ENCODE measurements at regions not wholly inside any gene's neighbourhood (a gene's known extent, or its start where the extent isn't known, plus 50 kb on each side); places are given as distances from the start of the nearest gene placed in this dataset.
A peak's percentile ranks its signal among the peaks of the same experiment; 100 is the strongest.

DNA sequence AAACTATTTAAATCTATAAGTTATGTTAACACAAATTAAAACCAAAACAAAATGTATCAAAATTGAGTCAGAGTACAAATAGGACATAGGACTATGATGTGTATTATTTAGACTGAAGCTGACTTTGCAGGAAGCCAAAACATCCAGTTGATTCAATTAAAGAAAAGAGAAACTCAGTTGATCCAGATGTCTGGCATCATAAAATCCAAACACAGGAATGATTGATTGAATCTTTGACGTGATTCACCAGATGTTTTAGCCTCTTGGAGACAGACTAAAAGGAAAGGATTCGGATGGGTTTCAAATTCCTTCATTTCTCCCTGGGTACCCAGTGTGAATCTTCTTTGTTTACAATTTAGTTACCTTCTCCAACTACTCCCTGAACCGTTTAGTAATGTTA, 272.9 kb downstream of the IRS1 start:
- DNase-seq (ENCODE audit: low read depth) = no peak

GRCh38 chr2:226524381-226524843, 275.2 kb downstream of the IRS1 start:
- DNase-seq (ENCODE audit: low read depth) = peak; percentile 72

- no peak for DNase-seq (ENCODE audit: low read depth)
These were observed 278.9 kb downstream of the IRS1 start for GRCh38 chr2:226520723-226521122.

- DNase-seq (ENCODE audit: low read depth) = no peak
These were observed 284.1 kb downstream of the IRS1 start for GRCh38 chr2:226515344-226516055.

DNA sequence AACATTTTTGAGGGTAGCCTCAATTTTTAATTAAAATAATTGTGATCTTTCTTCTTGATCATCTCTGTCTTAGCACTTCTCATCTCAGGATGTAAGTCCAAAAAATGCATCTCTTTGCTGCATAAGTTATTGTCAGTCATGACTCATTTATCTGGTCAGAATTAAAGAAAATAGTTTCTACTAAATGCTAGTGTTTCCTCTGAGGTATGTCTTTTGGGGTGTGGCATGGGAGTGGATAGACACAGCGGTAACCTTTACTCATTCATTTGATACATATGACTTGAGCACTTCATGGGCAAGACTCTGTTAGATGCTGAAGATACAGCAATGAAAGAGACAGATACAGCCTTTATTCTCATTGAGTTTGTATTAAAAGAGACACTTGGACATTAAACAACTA, 284.7 kb downstream of the IRS1 start:
- DNase-seq (ENCODE audit: low read depth) = no peak

DNA sequence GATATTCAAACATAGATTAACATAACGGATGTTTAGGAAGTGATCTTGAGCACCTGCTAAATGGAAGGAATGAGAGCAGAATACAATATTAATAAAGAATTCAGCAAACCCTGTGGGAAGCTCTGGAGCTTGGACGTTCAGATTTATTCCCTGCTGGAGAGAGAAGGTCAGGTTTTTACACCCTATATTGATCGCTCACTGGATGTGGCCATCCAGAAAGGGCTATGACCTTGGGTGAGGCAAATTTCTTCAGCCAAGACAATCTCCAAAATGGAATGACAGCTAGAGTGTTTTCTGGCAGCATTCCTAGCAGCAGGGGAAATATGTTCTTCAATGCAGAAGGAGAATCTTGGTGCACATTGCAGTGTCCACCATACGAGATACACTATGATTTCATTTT, 288.3 kb downstream of the IRS1 start:
- DNase-seq (ENCODE audit: low read depth) = no peak

GRCh38 chr2:226508683-226509082, 290.9 kb downstream of the IRS1 start:
- peak; percentile 58 for DNase-seq (ENCODE audit: low read depth)

- no peak for DNase-seq (ENCODE audit: low read depth)
These were observed 291.6 kb downstream of the IRS1 start for GRCh38 chr2:226508005-226508404.

DNA sequence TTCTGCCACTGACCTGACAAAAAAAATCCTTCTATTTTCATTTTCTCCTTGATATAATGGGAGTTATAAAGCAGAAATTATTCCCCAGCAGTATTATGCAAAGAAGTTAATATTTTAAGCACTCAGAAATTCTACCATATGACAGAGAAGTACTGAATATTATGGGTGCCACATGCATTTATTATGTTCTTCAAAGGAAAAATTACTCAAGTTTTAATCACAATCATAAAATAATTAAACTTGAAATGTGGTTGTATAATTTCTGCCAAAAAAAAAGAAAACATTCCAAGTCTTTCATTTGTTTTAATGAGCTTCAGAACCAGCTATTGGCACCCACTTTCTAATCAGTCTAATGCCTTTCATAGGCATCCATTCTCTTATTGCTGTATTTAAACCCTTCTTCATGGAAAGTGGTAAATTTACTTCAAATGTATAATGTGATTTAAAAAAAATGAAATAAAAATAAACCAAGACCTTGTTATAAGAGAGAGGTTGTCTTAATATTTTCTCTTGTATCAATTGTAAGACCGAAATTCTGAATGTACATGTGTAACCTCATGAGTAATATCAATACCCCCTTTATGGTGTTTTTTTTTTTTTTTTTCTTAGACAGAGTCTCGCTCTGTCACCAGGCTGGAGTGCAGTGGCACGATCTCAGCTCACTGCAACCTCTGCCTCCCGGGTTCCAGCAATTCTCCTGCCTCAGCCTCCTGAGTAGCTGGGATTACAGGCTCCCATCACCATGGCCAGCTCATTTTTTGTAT, 302.3 kb downstream of the IRS1 start:
- DNase-seq (ENCODE audit: low read depth) = no peak

DNA sequence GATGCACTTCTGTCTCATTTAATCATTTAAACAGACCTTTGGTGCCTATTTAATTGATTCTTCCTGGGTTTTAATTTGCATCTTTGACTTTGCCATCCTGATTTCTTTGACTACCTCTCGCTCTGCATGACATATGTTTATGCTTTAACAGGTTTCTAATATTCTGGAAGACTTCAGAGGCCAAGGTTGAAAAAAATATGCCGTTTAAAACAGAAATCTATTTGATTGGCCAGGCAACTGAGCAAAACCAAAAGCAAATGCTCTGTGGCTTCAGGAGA, 303.4 kb downstream of the IRS1 start:
- no peak for DNase-seq (ENCODE audit: low read depth)

- no peak for DNase-seq (ENCODE audit: low read depth)
These were observed 304.0 kb downstream of the IRS1 start for GRCh38 chr2:226495466-226496272.

- peak; percentile 55 for DNase-seq (ENCODE audit: low read depth)
These were observed 308.5 kb downstream of the IRS1 start for GRCh38 chr2:226491112-226491511.

DNA sequence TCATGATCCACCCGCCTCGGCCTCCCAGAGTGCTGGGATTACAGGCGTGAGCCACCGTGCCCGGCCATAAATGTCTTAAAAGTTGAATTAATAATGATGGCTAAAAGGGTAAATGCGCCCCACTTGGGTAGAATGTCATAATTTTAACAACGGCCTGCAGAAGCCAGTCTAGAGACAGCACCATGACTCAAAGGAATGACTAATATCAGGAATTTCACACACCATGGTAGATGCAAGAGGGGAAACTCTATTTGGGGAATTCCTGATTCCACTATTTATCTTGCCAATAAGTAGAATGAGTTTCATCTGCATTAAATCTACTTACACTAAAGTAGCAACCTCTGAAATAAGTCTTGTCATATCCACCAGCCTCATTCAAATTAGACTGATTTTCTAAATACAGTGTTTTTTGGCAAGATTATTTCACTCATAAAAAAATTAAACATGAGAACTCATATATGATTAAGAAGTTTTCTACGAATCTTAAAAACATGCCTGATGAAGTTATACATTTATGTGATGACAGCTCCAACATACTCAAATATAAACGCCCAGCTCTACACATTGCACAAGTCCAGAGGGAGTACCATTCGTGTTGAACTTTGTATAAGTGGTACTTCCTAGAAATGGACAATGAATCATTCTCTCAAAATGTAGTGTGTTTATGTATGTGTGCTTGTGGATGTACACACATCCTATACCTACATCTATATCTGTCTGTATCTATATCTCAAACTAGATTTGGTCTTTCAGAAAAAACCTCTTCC, 309.7 kb downstream of the IRS1 start:
- peak; percentile 65 for DNase-seq (ENCODE audit: low read depth)

- no peak for DNase-seq (ENCODE audit: low read depth)
These were observed 311.6 kb downstream of the IRS1 start for GRCh38 chr2:226488034-226488433.

DNA sequence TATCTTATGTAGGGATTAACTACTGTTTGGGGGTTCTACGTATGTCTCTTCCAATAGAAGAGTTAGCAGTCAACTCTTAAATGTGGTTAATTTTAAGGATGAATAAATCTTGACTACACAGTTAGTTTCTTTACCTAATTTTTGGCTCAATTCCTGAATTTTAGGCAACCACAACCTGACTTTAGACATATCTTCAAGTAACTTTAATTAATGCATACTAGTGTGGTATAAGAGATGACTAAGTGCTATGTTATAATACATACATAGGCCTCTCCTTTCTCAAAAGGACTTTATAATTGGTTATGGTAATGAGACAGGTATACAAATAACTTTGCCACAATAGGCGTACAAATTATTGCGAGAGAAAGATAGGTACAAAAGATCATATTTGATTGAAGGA, 312.0 kb downstream of the IRS1 start:
- DNase-seq (ENCODE audit: low read depth) = no peak

- no peak for DNase-seq (ENCODE audit: low read depth)
These were observed 315.6 kb downstream of the IRS1 start for GRCh38 chr2:226483745-226484619.

- DNase-seq (ENCODE audit: low read depth) = no peak
These were observed 316.5 kb downstream of the IRS1 start for GRCh38 chr2:226483143-226483542.

DNA sequence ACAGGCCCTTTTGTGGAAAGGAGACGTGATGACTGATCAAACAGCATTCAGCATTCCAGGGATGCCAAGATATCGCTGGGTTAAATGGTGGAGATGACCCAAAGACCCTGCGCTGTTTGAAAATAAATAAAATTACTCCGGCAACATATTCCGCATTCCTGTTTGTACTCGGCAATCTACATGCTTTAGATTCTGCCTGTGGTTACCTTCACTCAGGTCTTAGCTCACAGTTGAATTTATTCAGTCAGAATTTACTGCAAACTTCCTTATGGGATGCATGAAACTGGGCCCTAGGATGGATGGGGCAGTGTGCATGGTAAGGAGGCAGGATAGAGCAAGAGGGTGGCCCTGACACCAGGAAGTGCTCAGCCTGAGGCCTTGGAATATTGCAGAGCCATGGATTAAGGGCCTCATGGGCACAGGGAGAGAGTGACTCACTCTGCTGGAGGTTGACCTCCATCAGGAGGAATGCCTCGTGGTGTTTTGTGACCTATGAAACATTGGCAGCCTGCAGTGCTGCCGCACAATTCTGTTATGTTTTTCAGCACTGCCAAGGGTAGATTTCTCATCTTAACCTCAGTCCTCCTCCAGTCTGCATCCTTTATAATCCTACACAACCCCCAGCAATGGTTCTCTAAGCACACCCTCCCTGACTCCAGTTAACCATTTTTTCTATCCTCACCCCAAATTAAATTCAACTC, 321.4 kb downstream of the IRS1 start:
- peak; percentile 91 for DNase-seq (ENCODE audit: low read depth)

DNA sequence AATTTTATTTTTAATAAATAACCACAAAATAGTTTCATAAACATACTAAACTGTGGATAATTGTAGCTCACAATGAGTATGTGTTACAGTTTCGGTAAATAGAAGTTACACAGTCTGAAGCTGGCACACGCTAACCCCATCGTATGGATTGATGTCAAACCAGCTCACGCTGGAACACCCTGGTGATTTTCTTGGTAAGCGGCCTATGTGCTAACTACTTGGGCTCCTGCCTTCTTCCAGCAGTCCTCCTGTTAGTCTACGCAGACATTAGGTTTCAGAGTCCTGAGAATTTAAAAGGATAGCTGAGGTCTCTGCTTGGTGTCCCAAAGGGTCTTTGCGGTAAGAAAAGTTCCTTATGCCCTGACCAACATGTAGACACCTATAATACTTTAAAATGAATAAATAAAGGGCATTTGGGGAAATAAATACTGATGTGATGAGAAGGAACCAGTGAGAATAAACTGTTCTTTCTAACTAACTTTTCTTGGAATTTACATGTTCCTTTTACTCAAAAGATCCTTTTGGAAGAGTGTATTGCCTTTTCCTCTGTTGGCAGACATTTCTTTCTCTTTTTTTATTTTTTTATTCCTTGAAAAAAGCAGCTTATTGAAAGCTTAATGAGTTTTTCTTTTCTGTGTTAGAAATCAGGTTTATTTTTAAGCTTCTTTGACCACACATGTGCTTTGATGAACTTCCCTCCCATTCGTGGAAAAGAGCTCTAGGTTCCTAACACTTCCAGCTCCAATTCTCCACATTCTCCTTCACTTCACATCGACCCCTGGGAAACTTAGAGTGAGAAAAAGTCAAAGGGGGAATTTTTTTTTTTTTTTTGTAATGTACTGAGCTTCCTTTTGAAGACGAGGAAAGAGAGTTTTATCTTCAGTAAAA, 322.2 kb downstream of the IRS1 start:
- DNase-seq (ENCODE audit: low read depth) = peak; percentile 25

DNA sequence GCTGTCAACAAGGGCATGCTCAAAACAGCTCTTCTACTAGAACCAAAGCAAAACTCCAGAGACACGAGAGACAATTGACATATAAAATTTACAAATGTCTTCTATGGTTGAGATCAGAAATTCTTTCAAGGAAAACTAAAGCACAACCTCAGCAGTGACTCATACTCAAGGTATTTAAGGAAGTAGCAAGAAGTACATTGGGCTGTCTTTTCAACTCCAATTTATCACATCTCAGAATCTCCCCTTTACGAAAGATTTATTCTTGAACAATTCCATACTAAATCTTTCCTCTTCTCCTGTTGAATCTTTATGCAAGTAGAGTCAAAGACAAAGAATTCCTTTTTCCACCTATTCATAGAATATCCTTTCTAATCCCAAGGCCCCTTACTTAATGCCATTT, 324.0 kb downstream of the IRS1 start:
- no peak for DNase-seq (ENCODE audit: low read depth)

All from stromal cell of bone marrow (primary cell).